Transverse colon (tissue), 4 donors: ENCODE measurements at regions not wholly inside any gene's neighbourhood (a gene's known extent, or its start where the extent isn't known, plus 50 kb on each side); places are given as distances from the start of the nearest gene placed in this dataset.

ENCODE experiments used
- CTCF ChIP-seq, 5 experiments: fragments of 200-600 bp in 3 of 5; fragments of 450-650 bp in 2 of 5; sonication (generic) in 3 of 5; IDR thresholded peaks; 1 replicate in 2 of 5; 2 replicates in 3 of 5; pipeline ENCODE4 v1.5.1; 2016 to 2017; ENCODE audit warnings: antibody characterized with exemption in 5 of 5, inconsistent platforms in 3 of 5, mild to moderate bottlenecking in 2 of 5, moderate library complexity in 1 of 5
- EP300 ChIP-seq: sonication (generic); formaldehyde crosslinking; IDR thresholded peaks from one replicate; pipeline ENCODE4 v1.6.1; 2017; ENCODE audit warnings: antibody characterized with exemption, low read depth
- POLR2A ChIP-seq: fragments of 450-650 bp; IDR thresholded peaks from one replicate; pipeline ENCODE4 v1.6.1; 2016; ENCODE audit warnings: antibody characterized with exemption, mild to moderate bottlenecking, moderate library complexity
- POLR2AphosphoS5 ChIP-seq, 3 donors: sonication (generic); formaldehyde crosslinking; IDR thresholded peaks; one replicate each; pipeline ENCODE4 v1.6.1; 2016; ENCODE audit warnings: antibody characterized with exemption in 3 of 3

DNA sequence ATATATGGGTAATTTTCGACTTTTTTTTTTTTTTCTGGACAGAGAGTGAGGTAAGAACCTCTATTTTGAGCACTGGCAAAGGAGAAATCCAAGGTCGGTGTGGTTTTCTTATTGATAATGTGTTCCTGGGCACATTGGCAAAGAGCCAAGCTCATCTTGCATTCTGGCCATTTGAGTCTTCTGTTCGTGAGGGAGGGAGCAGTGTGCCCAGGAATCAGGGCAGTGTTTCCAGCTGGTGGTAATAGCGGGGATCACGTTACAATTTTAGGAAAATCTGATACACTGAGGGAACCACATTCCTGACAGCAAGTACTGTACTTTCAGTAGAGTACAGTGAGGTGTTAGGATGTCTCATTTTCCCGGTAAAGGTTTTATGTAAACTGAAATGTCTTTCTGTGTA is 442.3 kb upstream of the MAP3K7 start:
- TF ChIP-seq POLR2A (no peak), POLR2AphosphoS5 (IDR thresholded peaks at IDR 0.05) (no peak), EP300 (no peak), CTCF (IDR thresholded peaks at IDR 0.05) (no peak)
